Testis (tissue), 2 donors: ENCODE measurements at regions not wholly inside any gene's neighbourhood (a gene's known extent, or its start where the extent isn't known, plus 50 kb on each side); places are given as distances from the start of the nearest gene placed in this dataset.

Experiments used
- DNase-seq: peaks from one replicate; pipeline ENCODE4 v3.0.0-alpha.2; 2019
- H3K27ac ChIP-seq, 2 donors: fragments of 200-600 bp; sonication (generic); one replicate each; pipeline ENCODE4 v1.5.1; 2019
- H3K27me3 ChIP-seq: fragments of 200-600 bp; sonication (generic); one replicate; pipeline ENCODE4 v1.5.1; 2019
- H3K36me3 ChIP-seq: fragments of 200-600 bp; sonication (generic); one replicate; pipeline ENCODE4 v1.5.1; 2017; ENCODE audit warnings: low read depth; ENCODE audit errors: missing control alignments
- H3K4me1 ChIP-seq: fragments of 200-600 bp; sonication (generic); one replicate; pipeline ENCODE4 v1.5.1; 2019
- H3K4me3 ChIP-seq, 2 donors: fragments of 200-600 bp; sonication (generic); one replicate each; pipeline ENCODE4 v1.5.1; 2017 to 2019
- H3K9me3 ChIP-seq: fragments of 200-600 bp; sonication (generic); one replicate; pipeline ENCODE4 v1.5.1; 2017
- CTCF ChIP-seq, 3 experiments: fragments of 450-650 bp in 2 of 3; fragments of 200-600 bp in 1 of 3; sonication (generic) in 1 of 3; IDR thresholded peaks; one replicate each; pipeline ENCODE4 v1.5.1; 2016 to 2019; ENCODE audit warnings: antibody characterized with exemption in 3 of 3, mild to moderate bottlenecking in 2 of 3, moderate library complexity in 1 of 3
- POLR2A ChIP-seq: fragments of 450-650 bp; IDR thresholded peaks from one replicate; pipeline ENCODE4 v1.6.1; 2017; ENCODE audit warnings: antibody characterized with exemption, mild to moderate bottlenecking, moderate library complexity
- WGBS, 2 donors: methylation state at CpG; one replicate each; pipeline ENCODE4 v1.1.5; 2018; 5-methylcytosine and 5-hydroxymethylcytosine counted together
- intact Hi-C: fragments of 100-400 bp; cut with DNase I; formaldehyde crosslinking; loops from one replicate; pipeline ENCODE4 v1.15.1; 2023; ENCODE audit warnings: low total_unique reads

GRCh38 chr19:56894626-56895025 lies 54.1 kb upstream of the PEG3 start:
- no peaks in the 10 kb centered on the region for H3K9me3 ChIP-seq
- no peak for DNase-seq
- 89 to 90% methylated on average over 9 of the region's 9 CpGs for WGBS, 2 donors
- no peak overlapping the region for H3K27ac ChIP-seq
- intact Hi-C loops: no loop called here
- H3K36me3 ChIP-seq: no peaks in the 10 kb centered on the region
- H3K27me3 ChIP-seq: no peaks in the 10 kb centered on the region
- TF ChIP-seq CTCF (IDR thresholded peaks at IDR 0.05) (no peak), POLR2A (no peak)
- H3K4me1 ChIP-seq: no peaks in the 10 kb centered on the region
- H3K4me3 ChIP-seq: no peak overlapping the region

DNA sequence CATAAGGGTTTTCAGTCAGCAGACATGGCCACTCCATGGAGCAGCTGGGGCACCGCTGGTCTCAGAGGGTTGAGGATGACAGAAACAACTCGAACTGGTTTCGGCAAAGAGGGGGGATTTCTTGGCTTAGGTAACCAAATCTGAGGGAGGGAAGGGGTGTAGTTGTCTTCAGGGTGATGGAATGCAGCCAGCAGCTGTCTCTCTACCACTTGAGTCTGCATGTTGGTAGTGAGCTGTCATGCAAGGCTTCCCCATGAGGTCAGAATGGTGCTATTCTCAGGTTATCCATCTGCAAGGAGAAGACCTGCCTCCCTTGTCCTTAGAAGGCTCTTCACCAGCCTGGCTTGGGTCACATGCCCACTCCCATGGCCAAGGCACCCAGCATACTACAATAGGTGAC lies 55.6 kb upstream of the PEG3 start:
- Histone ChIP-seq H3K9me3 (no peaks in the 10 kb centered on the region), H3K36me3 (no peaks in the 10 kb centered on the region), H3K4me3 (no peak overlapping the region), H3K27me3 (no peaks in the 10 kb centered on the region), H3K4me1 (no peaks in the 10 kb centered on the region), H3K27ac (no peak overlapping the region)
- no peak for DNase-seq
- 94% methylated on average over 3 of the region's 3 CpGs for WGBS, 2 donors
- TF ChIP-seq POLR2A (no peak), CTCF (IDR thresholded peaks at IDR 0.05) (no peak)
- intact Hi-C loops: no loop called here

- 91 to 94% methylated on average over 6 of the region's 6 CpGs for WGBS, 2 donors
- Histone ChIP-seq H3K9me3 (no peaks in the 10 kb centered on the region), H3K27ac (no peak overlapping the region)
Measured at GRCh38 chr19:56899943-56900342, 59.4 kb upstream of the PEG3 start.

DNA sequence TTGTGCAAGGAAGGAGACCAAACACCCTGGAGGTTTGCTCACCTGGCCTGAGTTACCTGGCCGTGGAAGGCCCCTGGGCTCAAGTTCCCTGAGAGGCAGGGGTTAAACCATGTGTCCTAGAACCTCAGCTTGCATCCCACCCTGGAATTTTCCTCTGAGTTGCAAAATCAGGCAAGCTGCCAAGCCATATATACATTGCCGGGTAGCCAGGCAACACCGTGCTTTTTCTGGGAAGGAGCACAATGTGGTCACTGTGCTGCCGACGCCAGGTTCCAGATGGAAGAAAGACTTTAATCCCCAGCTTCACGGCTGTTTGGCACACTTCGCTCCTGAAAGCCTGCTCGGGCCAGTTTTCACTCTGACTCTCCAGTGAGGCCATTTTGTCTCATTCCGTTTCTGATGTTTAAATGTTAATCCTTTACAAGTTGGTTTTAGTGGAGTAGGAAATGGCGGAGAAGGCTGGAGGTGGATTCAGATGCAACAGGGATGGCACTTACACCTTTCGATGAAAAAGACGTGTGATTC lies 60.1 kb upstream of the PEG3 start:
- DNase-seq: no peak
- 64 to 65% methylated on average over 11 to 12 of the region's 12 CpGs for WGBS, 2 donors
- H3K27ac ChIP-seq: no peak overlapping the region
- intact Hi-C loops: no loop called here
- H3K36me3 ChIP-seq: no peaks in the 10 kb centered on the region
- no peaks in the 10 kb centered on the region for H3K9me3 ChIP-seq
- H3K4me1 ChIP-seq: peaks cover 3% of the 10 kb centered on the region
- H3K4me3 ChIP-seq: no peak overlapping the region
- no peak for TF ChIP-seq POLR2A
- TF ChIP-seq CTCF (IDR thresholded peaks at IDR 0.05): no peak
- no peaks in the 10 kb centered on the region for H3K27me3 ChIP-seq

More at GRCh38 chr19:56899943-56900342, 59.4 kb upstream of the PEG3 start:
- Histone ChIP-seq H3K36me3 (no peaks in the 10 kb centered on the region), H3K27me3 (no peaks in the 10 kb centered on the region), H3K4me3 (no peak overlapping the region), H3K4me1 (no peaks in the 10 kb centered on the region)
- no peak for DNase-seq
- intact Hi-C loops: no loop called here
- TF ChIP-seq CTCF (IDR thresholded peaks at IDR 0.05) (no peak), POLR2A (no peak)

- no peaks in the 10 kb centered on the region for H3K27me3 ChIP-seq
- no peak overlapping the region for H3K27ac ChIP-seq
- TF ChIP-seq POLR2A (no peak), CTCF (IDR thresholded peaks at IDR 0.05) (no peak)
- WGBS, 2 donors: 60% methylated on average over 6 of the region's 6 CpGs
- intact Hi-C loops: no loop called here
- H3K9me3 ChIP-seq: no peaks in the 10 kb centered on the region
- DNase-seq: no peak
- H3K4me1 ChIP-seq: peaks cover 3% of the 10 kb centered on the region
- no peak overlapping the region for H3K4me3 ChIP-seq
- no peaks in the 10 kb centered on the region for H3K36me3 ChIP-seq
Measured at GRCh38 chr19:56905631-56906150, 65.2 kb upstream of the PEG3 start.
